Fibroblast of pulmonary artery (primary cell): ENCODE measurements at regions not wholly inside any gene's neighbourhood (a gene's known extent, or its start where the extent isn't known, plus 50 kb on each side); places are given as distances from the start of the nearest gene placed in this dataset.

Source experiments
- DNase-seq: peaks from one replicate; pipeline ENCODE4 v3.0.0-alpha.2; 2010; ENCODE audit warnings: low read depth
- H3K4me3 ChIP-seq: replicated peaks from 2 replicates; pipeline ENCODE4 v1.5.1; 2011; ENCODE audit warnings: low read depth, mild to moderate bottlenecking, control low read depth, low read length, moderate library complexity
- CTCF ChIP-seq: IDR thresholded peaks from 2 replicates; pipeline ENCODE4 v1.5.1; 2011; ENCODE audit warnings: mild to moderate bottlenecking, control low read depth, low read length, inconsistent platforms; ENCODE audit errors: missing control alignments

- no peak for DNase-seq
- TF ChIP-seq CTCF: no peak
- H3K4me3 ChIP-seq: no peak overlapping the region
Measured at GRCh38 chr6:137696765-137697164, 170.3 kb upstream of the TNFAIP3 start.

- H3K4me3 ChIP-seq: no peak overlapping the region
- no peak for TF ChIP-seq CTCF
- peak; percentile 87 for DNase-seq
Measured at GRCh38 chr6:137697267-137697938, 169.7 kb upstream of the TNFAIP3 start.

- H3K4me3 ChIP-seq: no peak overlapping the region
- no peak for DNase-seq
- no peak for TF ChIP-seq CTCF
Measured at GRCh38 chr6:137698636-137699030, 168.4 kb upstream of the TNFAIP3 start.

GRCh38 chr6:137699031-137699683 lies 167.9 kb upstream of the TNFAIP3 start:
- TF ChIP-seq CTCF: no peak
- DNase-seq: no peak
- no peak overlapping the region for H3K4me3 ChIP-seq

GRCh38 chr6:137700161-137700560 lies 166.9 kb upstream of the TNFAIP3 start:
- H3K4me3 ChIP-seq: no peak overlapping the region
- TF ChIP-seq CTCF: no peak
- no peak for DNase-seq

- DNase-seq: peak; percentile 66
- no peak overlapping the region for H3K4me3 ChIP-seq
- TF ChIP-seq CTCF: no peak
Measured at GRCh38 chr6:137700751-137701477, 166.1 kb upstream of the TNFAIP3 start.
